ENCODE measurements at regions not wholly inside any gene's neighbourhood (a gene's known extent, or its start where the extent isn't known, plus 50 kb on each side); places are given as distances from the start of the nearest gene placed in this dataset.

DNA sequence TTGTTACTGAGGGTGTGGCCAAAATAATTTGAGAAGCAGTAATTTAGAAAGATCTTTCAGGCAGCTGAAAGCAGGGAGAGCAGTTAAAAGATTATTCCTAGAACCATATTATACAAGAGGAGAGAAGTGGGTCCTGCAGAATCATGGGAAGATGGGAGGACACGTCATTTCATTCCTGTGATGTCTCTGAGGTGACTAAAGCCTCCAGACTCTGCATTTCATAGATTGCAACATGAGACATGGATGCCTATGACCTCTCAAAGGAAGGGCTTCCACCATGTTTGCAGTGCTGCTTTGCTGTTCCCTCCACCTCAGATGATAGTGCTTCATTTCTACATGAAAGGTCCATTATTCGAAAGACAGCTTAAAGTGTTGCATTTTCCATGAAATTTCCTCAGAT is 788.4 kb downstream of the TSN start:
- TF ChIP-seq, protein P1, sequence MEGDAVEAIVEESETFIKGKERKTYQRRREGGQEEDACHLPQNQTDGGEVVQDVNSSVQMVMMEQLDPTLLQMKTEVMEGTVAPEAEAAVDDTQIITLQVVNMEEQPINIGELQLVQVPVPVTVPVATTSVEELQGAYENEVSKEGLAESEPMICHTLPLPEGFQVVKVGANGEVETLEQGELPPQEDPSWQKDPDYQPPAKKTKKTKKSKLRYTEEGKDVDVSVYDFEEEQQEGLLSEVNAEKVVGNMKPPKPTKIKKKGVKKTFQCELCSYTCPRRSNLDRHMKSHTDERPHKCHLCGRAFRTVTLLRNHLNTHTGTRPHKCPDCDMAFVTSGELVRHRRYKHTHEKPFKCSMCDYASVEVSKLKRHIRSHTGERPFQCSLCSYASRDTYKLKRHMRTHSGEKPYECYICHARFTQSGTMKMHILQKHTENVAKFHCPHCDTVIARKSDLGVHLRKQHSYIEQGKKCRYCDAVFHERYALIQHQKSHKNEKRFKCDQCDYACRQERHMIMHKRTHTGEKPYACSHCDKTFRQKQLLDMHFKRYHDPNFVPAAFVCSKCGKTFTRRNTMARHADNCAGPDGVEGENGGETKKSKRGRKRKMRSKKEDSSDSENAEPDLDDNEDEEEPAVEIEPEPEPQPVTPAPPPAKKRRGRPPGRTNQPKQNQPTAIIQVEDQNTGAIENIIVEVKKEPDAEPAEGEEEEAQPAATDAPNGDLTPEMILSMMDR (conservative IDR thresholded peaks at IDR 0.05) = no peak
- TF ChIP-seq EZH2 (IDR thresholded peaks at IDR 0.05; ENCODE audit: low read depth) = no peak

Data from PC-9 (cell line).